Dedifferentiated amniotic fluid mesenchymal stem cell (primary cell): ENCODE measurements at regions not wholly inside any gene's neighbourhood (a gene's known extent, or its start where the extent isn't known, plus 50 kb on each side); places are given as distances from the start of the nearest gene placed in this dataset.
"Not testable (repeated sequence)": the region's sequence is repeated elsewhere in the genome, so short reads cannot be mapped to it uniquely, and the experiment has no call there.

Experiments used
- DNase-seq: peaks from one replicate; pipeline ENCODE4 v3.0.0-alpha.2; 2016; ENCODE audit errors: extremely low spot score

- DNase-seq: no peak
Observed at GRCh38 chr10:45118929-45119328, 118.2 kb downstream of the ZNF22 start.

GRCh38 chr10:45122180-45122860, 121.6 kb downstream of the ZNF22 start:
- DNase-seq: not testable (repeated sequence)

DNA sequence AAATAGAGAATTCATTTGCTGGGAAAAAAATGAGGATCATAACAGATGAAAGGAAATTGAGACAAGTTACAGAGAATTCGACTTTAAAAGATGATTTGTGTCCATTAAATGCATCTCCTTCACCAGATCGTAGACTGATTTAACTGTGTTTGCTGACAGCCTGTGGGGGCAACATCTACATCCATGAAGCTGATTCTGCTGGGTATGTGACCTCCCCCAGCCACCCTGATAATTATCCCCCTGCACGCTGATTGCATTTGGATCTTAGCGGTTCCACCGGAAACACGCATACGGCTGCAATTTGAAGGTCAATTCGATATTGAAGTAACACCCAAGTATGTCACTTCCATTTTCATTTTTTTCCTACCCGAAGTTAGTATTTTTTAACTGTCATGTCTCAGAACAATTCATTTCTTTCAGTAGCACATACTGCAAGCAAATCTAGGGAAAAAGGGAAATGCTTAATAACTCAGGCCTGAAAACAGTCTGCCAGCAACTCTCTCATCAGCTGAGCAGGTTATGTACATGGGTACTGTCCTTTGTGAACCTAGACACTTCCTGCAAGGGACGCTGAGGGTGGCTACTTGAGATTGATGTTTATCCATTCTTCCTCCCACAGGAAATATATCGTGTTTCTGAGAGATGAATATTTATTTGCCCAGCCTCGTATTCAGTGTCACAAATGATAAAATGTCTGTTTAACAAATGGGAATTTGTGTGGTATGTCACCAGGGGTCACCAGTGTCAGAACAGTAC, 134.9 kb downstream of the ZNF22 start:
- no peak for DNase-seq

- no peak for DNase-seq
Observed at GRCh38 chr10:45136256-45136655, 135.5 kb downstream of the ZNF22 start.

- DNase-seq: no peak
Observed at GRCh38 chr10:45144326-45145070, 143.8 kb downstream of the ZNF22 start.

DNA sequence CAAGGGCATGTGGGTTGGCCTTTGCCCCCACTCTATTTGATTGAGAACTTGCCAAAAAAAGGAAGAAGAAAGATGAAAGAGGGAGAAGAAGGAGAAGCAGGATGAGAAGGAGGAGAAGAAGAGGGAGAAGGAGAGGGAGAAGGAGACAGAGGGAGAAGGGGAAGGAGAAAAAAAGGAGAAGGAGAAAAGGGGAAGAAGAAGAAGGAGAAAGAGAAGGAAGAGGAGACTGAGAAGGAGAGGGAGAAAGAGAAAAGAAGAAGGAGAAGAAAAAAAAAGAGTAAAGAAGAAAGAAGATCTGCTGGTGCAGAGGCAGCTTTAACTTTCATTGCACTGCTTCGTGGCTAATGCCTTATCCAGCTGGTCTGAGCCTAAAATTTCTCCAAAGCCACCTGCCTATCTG, 144.4 kb downstream of the ZNF22 start:
- not testable (repeated sequence) for DNase-seq

- no peak for DNase-seq
Observed at GRCh38 chr10:45147000-45147399, 146.3 kb downstream of the ZNF22 start.

- no peak for DNase-seq
Observed at GRCh38 chr10:45150997-45151396, 150.3 kb downstream of the ZNF22 start.

- no peak for DNase-seq
Observed at GRCh38 chr10:45151467-45152214, 150.9 kb downstream of the ZNF22 start.

GRCh38 chr10:45152726-45153125, 152.0 kb downstream of the ZNF22 start:
- DNase-seq: no peak

DNA sequence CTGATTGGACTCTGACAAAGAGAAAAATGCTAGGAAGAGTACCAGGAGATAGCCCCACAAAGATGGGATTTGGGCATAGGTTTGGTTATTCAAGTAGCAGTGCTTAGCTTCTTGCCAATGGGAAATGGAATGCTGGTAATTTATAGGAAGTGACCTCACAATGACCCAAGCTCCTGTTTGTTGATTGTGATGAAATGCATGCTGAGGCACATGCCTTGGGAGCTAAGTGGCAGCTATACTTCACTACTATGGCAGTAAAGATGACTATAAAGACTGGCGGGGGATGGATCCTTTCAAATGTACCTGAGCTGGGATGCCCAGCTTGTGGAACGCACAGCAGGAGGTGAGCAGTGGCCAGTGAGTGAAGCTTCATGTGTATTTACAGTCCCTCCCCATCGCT, 153.8 kb downstream of the ZNF22 start:
- no peak for DNase-seq

GRCh38 chr10:45155784-45156183, 155.1 kb downstream of the ZNF22 start:
- DNase-seq: no peak

DNA sequence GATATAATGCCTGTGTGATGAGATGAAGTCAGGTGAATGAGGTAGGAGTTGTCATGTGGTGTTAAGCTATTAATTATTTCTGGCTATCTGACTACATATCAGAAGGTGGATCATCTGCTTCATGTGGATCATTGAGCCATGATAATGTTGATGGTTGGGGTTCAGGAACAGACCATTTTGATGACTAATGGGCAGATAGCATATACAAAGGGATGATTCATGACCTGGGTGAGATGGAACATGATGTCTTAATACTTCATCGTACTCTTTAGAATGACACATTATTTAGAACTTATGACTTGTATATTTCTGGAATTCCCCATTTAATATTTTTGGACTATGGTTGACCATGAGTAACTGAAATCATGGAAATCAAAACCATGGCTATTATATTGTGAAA, 155.1 kb downstream of the OR13A1 start:
- DNase-seq: no peak

DNA sequence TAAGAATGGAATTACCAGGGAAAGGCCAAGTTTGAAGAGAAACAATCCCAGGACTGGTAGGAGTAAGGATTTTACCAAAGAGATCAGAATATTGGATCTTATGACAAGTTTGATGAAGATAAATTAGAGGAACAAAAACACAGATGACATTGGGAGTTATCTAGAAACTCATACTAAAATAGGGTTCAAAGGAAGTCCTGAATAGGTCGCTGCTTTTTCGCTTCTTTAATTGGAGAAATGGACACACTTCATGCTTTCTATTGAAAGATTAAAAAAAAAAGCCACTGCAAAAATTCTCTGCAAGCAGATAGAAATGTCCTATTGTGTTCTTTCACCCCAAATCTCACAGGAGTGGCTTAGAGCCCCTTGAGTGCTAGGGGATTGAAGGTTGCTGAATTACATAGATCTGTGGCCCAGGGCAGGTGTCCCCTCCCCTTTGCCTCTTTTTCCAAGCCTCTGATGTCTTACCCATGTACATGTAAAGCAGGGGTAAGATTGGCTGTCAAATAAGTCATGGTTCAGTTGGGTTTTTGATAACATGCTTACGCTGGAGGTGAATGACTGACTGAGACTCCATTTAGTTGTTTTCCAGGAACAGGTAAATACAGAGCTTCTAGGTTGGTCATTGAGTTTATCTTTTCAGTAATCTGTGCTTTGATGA, 152.0 kb downstream of the OR13A1 start:
- DNase-seq: no peak

DNA sequence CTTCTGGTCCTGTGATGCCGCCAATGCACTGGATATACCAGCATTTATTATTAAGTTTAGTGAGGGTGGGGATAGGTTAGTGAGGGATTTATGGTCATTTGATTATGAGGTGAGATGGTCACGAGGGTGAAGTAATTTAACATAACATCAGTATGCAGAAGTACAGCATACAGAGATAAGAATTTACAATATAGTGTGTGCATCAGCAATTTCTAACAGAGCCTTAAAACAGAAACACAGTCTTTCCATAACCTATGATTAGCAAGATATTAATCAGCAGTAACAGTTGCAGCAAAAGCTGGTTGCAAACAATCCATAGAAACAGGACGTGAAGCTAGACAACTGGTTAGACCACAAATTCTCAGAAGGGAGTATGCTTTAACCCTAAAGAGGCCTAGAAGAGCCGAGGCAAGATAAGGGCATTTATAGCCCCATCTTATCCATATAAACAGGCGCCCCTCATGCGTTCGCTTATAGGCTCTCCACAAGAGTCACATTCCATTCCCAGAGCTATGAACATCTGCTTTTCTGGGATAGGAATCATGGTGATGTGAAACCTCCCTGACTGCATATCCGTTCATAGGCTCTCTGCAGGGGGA, 139.8 kb downstream of the OR13A1 start:
- DNase-seq: not testable (repeated sequence)

- DNase-seq: no peak
Observed at GRCh38 chr10:45179691-45180090, 135.7 kb downstream of the OR13A1 start.

DNA sequence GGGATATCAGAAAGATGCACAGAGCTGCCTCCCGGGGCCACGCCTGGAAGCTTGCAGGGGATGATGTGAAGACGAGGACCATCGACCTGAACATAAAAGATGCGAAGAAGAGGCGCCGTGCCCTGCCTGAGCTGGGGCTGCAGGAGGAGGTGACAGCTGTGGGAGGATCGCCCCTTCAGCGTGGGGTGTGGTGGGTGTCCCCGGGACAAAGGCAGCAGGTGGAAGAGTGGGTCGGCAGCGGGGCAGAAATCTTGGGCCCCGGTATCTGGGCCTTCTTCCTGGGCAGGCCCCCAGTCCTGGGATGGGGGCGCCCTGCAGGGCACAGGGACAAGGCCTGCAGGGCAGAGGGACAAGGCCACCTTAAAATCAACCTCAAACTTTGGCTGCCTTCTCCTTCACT, 134.9 kb downstream of the OR13A1 start:
- DNase-seq: no peak

GRCh38 chr10:45180946-45181875, 134.2 kb downstream of the OR13A1 start:
- DNase-seq: no peak

DNA sequence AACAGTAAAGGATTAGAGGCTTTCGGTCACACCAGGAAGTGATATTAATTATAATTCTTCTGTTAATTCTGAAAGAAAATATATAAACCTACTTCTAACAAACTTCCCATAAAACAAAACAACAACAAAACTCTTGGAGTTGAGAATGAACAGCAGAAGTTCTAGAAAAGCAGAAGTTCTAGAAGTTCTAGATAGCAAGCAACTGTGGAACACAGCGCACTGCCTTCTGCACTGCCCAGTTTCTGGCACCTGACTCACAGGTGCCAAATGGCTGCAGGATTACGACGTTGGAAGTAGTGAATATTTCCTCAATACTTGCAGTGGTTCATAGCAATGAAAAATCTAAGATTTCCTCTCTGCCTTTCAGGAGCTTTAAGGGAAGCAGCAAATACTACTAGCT, 132.2 kb downstream of the OR13A1 start:
- no peak for DNase-seq
